ENCODE measurements at regions not wholly inside any gene's neighbourhood (a gene's known extent, or its start where the extent isn't known, plus 50 kb on each side); places are given as distances from the start of the nearest gene placed in this dataset.
"Not testable (repeated sequence)": the region's sequence is repeated elsewhere in the genome, so short reads cannot be mapped to it uniquely, and the experiment has no call there.

- Histone ChIP-seq H3K9me3 (ENCODE audit: control insufficient read depth, insufficient read depth, low read length) (no peaks in the 10 kb centered on the region), H3K27me3 (ENCODE audit: control insufficient read depth, insufficient read depth, low read length) (no peaks in the 10 kb centered on the region), H3K36me3 (ENCODE audit: control insufficient read depth, insufficient read depth, low read length) (no peaks in the 10 kb centered on the region), H3K4me1 (ENCODE audit: control insufficient read depth, insufficient read depth, low read length) (no peaks in the 10 kb centered on the region), H3K4me3 (ENCODE audit: low read length) (no peak overlapping the region), H3K27ac (ENCODE audit: low read length) (no peak overlapping the region)
- DNase-seq (no peak), ATAC-seq (no peak)
- Mint-ChIP-seq H3K4me3 (no peak overlapping the region), H3K9me3 (peaks cover 10 to 11% of the 10 kb centered on the region in 2 donors), H3K27me3 (ENCODE audit: low read depth in 2 of 2) (no peaks in the 10 kb centered on the region), H3K27ac (no peak overlapping the region), H3K36me3 (no peaks in the 10 kb centered on the region), H3K4me1 (no peaks in the 10 kb centered on the region)
- WGBS (ENCODE audit: insufficient coverage), result 91% methylated on average over 1 of the region's 2 CpGs
- no peak for TF ChIP-seq CTCF (IDR thresholded peaks at IDR 0.05)
- intact Hi-C loops (cut with micrococcal nuclease), result no loop called here
These were observed 900.4 kb upstream of the ARRDC3 start for GRCh38 chr5:92283521-92283920.

- H3K27ac ChIP-seq (ENCODE audit: low read length); H3K27ac Mint-ChIP-seq; H3K4me3 ChIP-seq (ENCODE audit: low read length); H3K36me3 ChIP-seq (ENCODE audit: control insufficient read depth, insufficient read depth, low read length); H3K4me1 Mint-ChIP-seq; H3K4me1 ChIP-seq (ENCODE audit: control insufficient read depth, insufficient read depth, low read length); DNase-seq; intact Hi-C loops (cut with micrococcal nuclease); H3K27me3 ChIP-seq (ENCODE audit: control insufficient read depth, insufficient read depth, low read length); ATAC-seq; H3K4me3 Mint-ChIP-seq; H3K27me3 Mint-ChIP-seq (ENCODE audit: low read depth in 2 of 2): not testable (repeated sequence)
- peaks cover 12% of the 10 kb centered on the region for H3K36me3 Mint-ChIP-seq
- no CpG with 5 or more reads among the region's 1 CpG for WGBS (ENCODE audit: insufficient coverage)
- H3K9me3 ChIP-seq (ENCODE audit: control insufficient read depth, insufficient read depth, low read length), result peaks cover 20% of the 10 kb centered on the region
- H3K9me3 Mint-ChIP-seq, result peaks cover 24 to 32% of the 10 kb centered on the region in 2 donors
These were observed 888.6 kb upstream of the ARRDC3 start for GRCh38 chr5:92271750-92272149.

- no peak for DNase-seq
- H3K4me1 Mint-ChIP-seq, result no peaks in the 10 kb centered on the region
- no peak overlapping the region for H3K4me3 Mint-ChIP-seq
- peaks cover 12% of the 10 kb centered on the region for H3K9me3 ChIP-seq (ENCODE audit: control insufficient read depth, insufficient read depth, low read length)
- no peak for TF ChIP-seq CTCF (IDR thresholded peaks at IDR 0.05)
- H3K9me3 Mint-ChIP-seq, result peaks cover 21 to 34% of the 10 kb centered on the region in 2 donors
- no peak overlapping the region for H3K27ac ChIP-seq (ENCODE audit: low read length)
- H3K27me3 Mint-ChIP-seq (ENCODE audit: low read depth in 2 of 2), result no peaks in the 10 kb centered on the region
- intact Hi-C loops (cut with micrococcal nuclease), result no loop called here
- no peaks in the 10 kb centered on the region for H3K36me3 ChIP-seq (ENCODE audit: control insufficient read depth, insufficient read depth, low read length)
- H3K4me3 ChIP-seq (ENCODE audit: low read length), result no peak overlapping the region
- H3K4me1 ChIP-seq (ENCODE audit: control insufficient read depth, insufficient read depth, low read length), result no peaks in the 10 kb centered on the region
- 87% methylated on average over 6 of the region's 6 CpGs for WGBS (ENCODE audit: insufficient coverage)
- no peaks in the 10 kb centered on the region for H3K27me3 ChIP-seq (ENCODE audit: control insufficient read depth, insufficient read depth, low read length)
- no peak for ATAC-seq
- no peak overlapping the region for H3K27ac Mint-ChIP-seq
- H3K36me3 Mint-ChIP-seq, result peaks cover 7% of the 10 kb centered on the region
These were observed 885.2 kb upstream of the ARRDC3 start for GRCh38 chr5:92268343-92268742.

- Histone ChIP-seq H3K36me3 (ENCODE audit: control insufficient read depth, insufficient read depth, low read length) (no peaks in the 10 kb centered on the region), H3K9me3 (ENCODE audit: control insufficient read depth, insufficient read depth, low read length) (peaks cover 12% of the 10 kb centered on the region), H3K4me3 (ENCODE audit: low read length) (no peak overlapping the region), H3K4me1 (ENCODE audit: control insufficient read depth, insufficient read depth, low read length) (no peaks in the 10 kb centered on the region), H3K27ac (ENCODE audit: low read length) (no peak overlapping the region), H3K27me3 (ENCODE audit: control insufficient read depth, insufficient read depth, low read length) (no peaks in the 10 kb centered on the region)
- DNase-seq, result no peak
- Mint-ChIP-seq H3K36me3 (peaks cover 7% of the 10 kb centered on the region), H3K27me3 (ENCODE audit: low read depth in 2 of 2) (no peaks in the 10 kb centered on the region), H3K4me3 (no peak overlapping the region), H3K9me3 (peaks cover 21 to 34% of the 10 kb centered on the region in 2 donors), H3K4me1 (no peaks in the 10 kb centered on the region), H3K27ac (no peak overlapping the region)
- intact Hi-C loops (cut with micrococcal nuclease), result no loop called here
- ATAC-seq, result no peak
- WGBS (ENCODE audit: insufficient coverage), result 89% methylated on average over 4 of the region's 4 CpGs
- TF ChIP-seq CTCF (IDR thresholded peaks at IDR 0.05), result no peak
These were observed 884.7 kb upstream of the ARRDC3 start for GRCh38 chr5:92267830-92268229.
